GM19351 (cell line): ENCODE measurements at regions not wholly inside any gene's neighbourhood (a gene's known extent, or its start where the extent isn't known, plus 50 kb on each side); places are given as distances from the start of the nearest gene placed in this dataset.
"Not testable (repeated sequence)": the region's sequence is repeated elsewhere in the genome, so short reads cannot be mapped to it uniquely, and the experiment has no call there.

ENCODE experiments used
- ATAC-seq: cut with Tn5 transposase; IDR thresholded peaks from one replicate; pipeline ENCODE4 v1.9.1; 2021; ENCODE audit warnings: mild to moderate bottlenecking, moderate library complexity; ENCODE audit not compliant: unreplicated experiment

DNA sequence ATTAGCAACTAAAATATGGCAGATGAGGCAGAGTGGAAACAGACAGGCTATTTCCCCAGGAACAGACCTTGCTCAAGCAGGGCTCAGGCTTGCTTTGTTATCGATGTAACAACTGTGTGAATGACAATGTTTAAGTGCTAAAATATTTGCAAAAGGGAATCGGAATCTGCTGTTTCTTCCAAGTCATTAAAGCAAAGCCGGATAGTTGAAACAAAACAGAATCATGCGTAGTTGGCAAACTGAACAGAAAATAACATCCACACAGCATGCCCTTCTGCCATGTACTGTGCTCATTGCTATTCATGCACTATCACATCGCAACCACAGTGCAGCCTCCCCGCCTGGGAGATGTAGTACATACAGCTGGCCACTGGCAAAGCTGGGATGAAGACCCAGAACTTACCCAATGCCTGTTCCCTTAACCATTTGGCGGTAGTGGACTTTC lies 799.1 kb downstream of the DIAPH3 start:
- ATAC-seq = no peak

DNA sequence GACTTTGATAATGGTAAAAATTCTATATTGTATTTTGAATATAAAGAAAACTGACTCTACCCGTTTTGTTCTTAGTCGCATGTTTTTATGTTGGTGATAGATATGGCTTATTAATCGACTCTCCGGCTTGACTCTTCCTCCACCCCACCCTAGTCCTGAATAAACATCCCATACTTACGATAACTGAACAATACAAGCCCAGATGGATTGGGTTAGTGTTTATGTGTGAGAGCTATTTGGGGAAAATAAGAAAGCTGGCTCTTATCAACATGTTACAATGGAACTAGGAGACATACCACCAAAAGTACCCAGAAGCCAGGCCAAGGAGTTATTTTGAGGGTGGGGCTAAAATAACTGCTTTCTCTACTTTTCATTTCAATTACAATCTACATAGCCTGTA lies 796.3 kb downstream of the DIAPH3 start:
- no peak for ATAC-seq

DNA sequence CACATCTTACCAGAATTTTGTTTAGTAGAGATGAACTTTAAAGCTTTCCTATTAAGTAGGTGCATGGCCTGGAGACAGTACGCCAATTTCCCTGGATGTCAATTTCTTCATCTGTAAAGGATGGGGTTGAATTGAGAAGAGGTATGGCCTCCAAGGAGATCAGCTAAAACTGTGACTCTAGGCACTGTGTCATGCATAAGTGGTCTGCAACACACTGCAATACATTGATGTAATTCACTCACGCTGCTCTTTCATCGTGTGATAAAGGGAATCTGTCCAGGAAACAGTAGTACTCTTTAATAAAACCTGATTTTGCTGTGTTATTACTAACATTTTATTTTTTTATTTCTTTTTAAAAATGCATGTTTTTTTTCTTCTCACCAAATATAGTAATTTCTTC lies 795.8 kb downstream of the DIAPH3 start:
- ATAC-seq = no peak

GRCh38 chr13:59368693-59369092 lies 795.0 kb downstream of the DIAPH3 start:
- ATAC-seq = no peak

- ATAC-seq = no peak
Observed at GRCh38 chr13:59371229-59371628, 792.5 kb downstream of the DIAPH3 start.

GRCh38 chr13:59373341-59373740 lies 790.4 kb downstream of the DIAPH3 start:
- ATAC-seq = no peak

GRCh38 chr13:59374691-59375090 lies 789.0 kb downstream of the DIAPH3 start:
- ATAC-seq = no peak

DNA sequence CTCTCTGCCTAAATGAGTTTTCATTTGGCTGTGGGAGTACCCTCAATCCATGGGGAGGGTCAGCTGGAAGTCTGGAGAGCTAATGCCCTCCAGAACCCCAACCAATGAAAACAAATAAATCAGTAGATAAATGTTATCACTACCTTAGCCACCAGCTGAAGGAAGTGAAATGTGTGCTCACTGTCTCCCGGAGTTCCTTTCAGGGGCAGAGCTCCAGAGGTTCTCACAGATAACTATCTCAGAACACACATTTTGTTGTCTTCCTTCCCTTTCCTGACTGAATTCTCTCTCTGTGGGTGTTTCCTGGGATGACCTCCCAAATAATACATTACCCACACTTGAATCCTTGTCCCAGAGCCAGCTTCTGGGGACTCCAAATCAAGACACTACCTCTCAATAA lies 779.6 kb downstream of the DIAPH3 start:
- no peak for ATAC-seq

GRCh38 chr13:59391696-59392095 lies 772.0 kb downstream of the DIAPH3 start:
- ATAC-seq = peak; percentile 99

- no peak for ATAC-seq
Observed at GRCh38 chr13:59392328-59392727, 771.4 kb downstream of the DIAPH3 start.

- ATAC-seq = no peak
Observed at GRCh38 chr13:59394496-59394895, 769.2 kb downstream of the DIAPH3 start.

DNA sequence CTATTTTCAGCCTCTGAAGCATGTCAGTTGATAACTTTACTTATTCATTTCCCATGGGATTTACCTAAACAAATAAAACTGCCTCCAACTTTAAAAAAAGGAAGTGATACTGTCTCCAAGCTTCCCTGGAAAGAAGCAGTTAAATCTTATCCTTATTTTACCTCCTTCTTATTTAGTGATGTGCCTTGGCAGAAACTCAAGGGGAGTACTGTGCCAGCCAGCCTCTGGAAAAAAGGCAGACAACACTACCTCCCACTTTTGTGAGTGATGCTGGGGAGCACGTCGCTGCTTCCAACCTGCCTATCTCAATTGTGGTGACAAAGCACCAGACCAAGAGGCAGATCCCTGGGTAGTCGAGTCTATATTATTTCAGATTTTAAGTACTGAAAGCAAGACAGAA lies 765.6 kb downstream of the DIAPH3 start:
- no peak for ATAC-seq

DNA sequence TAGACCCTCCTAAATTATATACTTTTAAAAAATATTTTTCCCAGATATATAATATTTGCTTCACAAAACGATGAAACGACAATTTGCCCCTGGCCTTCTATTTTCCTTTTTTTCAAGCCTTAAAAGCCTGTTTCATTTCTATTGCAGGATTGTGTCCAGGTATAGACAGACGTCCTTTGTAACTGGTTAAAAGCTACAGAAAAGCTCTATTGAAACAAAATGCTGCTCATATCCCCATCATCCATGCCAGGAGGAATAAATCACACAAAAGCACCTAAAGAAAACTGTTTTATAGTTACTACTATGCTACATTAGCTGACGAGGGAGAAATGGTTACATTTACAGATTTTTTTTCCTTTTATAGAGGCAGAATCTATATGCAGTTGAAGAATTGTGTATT lies 765.1 kb downstream of the DIAPH3 start:
- ATAC-seq = no peak

DNA sequence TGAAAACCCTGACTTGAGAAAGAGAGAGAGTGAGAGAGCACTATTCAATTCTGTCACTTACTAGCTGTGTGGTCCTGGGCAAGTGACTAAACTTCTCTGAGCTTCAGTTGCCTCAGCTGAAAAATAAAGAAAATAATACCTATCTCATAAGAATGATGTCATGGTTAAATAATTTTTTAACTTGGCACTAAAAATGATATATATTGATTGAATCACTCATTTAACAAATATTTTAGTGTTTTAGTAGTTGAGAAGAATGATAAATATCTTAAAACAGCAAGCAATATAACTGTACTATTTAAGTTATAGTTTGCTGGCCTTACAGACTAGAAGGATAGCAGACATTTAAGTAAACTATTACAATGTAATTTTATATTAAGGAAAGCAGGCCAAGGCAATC lies 764.2 kb downstream of the DIAPH3 start:
- no peak for ATAC-seq

- no peak for ATAC-seq
Observed at GRCh38 chr13:59404331-59404730, 759.4 kb downstream of the DIAPH3 start.

DNA sequence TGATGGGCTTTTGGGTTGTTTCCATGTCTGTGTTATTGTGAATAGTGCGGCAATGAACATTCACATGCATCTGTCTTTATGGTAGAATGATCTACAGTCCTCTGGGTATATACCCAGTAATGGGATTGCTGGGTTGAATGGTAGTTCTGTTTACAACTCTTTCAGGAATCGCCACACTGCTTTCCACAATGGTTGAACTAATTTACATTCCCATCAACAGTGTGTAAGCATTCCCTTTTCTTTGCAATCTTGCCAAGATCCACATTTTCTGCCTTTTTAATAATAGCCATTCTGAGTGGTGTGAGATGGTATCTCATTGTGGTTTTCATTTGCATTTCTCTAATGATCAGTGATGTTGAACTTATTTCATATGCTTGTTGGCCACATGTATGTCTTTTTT lies 756.5 kb downstream of the DIAPH3 start:
- not testable (repeated sequence) for ATAC-seq

DNA sequence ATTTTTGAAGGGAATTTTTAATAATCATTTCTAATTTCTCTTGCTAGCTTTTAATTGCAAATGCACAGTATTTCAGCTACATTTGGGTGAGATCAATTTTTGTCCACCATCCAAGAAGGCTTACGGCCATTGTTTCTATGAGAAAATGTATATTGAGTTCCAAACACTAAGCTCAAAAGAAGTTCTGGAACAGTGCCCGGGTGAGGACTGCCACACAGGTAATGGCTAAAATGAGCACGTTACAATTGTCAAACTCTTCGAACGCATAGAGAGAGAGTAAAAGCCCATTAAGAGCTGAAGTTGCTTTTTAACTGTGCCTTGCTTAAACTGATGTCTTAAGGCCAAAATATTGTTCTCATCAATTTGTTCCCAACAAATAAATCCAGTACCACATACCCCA lies 755.0 kb downstream of the DIAPH3 start:
- ATAC-seq = no peak

- ATAC-seq = no peak
Observed at GRCh38 chr13:59409211-59409610, 754.5 kb downstream of the DIAPH3 start.

- ATAC-seq = no peak
Observed at GRCh38 chr13:59409634-59410200, 754.0 kb downstream of the DIAPH3 start.

GRCh38 chr13:59413126-59413525 lies 750.6 kb downstream of the DIAPH3 start:
- ATAC-seq = peak; percentile 92

- ATAC-seq = no peak
Observed at GRCh38 chr13:59414006-59414405, 749.7 kb downstream of the DIAPH3 start.

DNA sequence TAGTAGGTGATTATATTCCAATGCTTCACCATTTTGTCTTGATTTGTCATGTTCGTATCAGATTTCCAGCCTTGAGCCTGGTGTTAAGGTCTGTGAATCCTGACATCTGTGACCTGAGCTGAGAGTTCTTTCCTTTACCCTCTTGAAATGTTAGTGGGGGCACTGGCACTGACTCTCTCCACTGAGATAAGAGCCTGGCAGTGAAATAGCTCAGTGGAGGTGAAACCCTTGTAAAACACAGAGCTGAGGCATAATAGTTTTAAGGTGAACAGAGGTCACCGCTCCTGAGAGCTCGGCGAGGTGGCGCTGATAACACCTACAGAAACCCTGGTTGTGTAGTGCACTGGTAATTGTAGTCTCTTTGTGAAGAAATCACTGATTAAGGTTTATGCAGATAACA lies 748.2 kb downstream of the DIAPH3 start:
- no peak for ATAC-seq

- no peak for ATAC-seq
Observed at GRCh38 chr13:59416561-59416960, 747.2 kb downstream of the DIAPH3 start.
